ENCODE measurements at regions not wholly inside any gene's neighbourhood (a gene's known extent, or its start where the extent isn't known, plus 50 kb on each side); places are given as distances from the start of the nearest gene placed in this dataset.

- no peak for TF ChIP-seq EZH2 (IDR thresholded peaks at IDR 0.05; ENCODE audit: borderline replicate concordance, insufficient read depth, low read depth, low read length, poor library complexity, severe bottlenecking)
- TF ChIP-seq, protein P1, sequence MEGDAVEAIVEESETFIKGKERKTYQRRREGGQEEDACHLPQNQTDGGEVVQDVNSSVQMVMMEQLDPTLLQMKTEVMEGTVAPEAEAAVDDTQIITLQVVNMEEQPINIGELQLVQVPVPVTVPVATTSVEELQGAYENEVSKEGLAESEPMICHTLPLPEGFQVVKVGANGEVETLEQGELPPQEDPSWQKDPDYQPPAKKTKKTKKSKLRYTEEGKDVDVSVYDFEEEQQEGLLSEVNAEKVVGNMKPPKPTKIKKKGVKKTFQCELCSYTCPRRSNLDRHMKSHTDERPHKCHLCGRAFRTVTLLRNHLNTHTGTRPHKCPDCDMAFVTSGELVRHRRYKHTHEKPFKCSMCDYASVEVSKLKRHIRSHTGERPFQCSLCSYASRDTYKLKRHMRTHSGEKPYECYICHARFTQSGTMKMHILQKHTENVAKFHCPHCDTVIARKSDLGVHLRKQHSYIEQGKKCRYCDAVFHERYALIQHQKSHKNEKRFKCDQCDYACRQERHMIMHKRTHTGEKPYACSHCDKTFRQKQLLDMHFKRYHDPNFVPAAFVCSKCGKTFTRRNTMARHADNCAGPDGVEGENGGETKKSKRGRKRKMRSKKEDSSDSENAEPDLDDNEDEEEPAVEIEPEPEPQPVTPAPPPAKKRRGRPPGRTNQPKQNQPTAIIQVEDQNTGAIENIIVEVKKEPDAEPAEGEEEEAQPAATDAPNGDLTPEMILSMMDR (IDR thresholded peaks at IDR 0.05): no peak
Measured at GRCh38 chr12:98173773-98174427, 341.5 kb upstream of the TMPO start.
